ENCODE measurements at regions not wholly inside any gene's neighbourhood (a gene's known extent, or its start where the extent isn't known, plus 50 kb on each side); places are given as distances from the start of the nearest gene placed in this dataset.
"Not testable (repeated sequence)": the region's sequence is repeated elsewhere in the genome, so short reads cannot be mapped to it uniquely, and the experiment has no call there.

GRCh38 chr2:58720770-58721697 lies 479.9 kb upstream of the FANCL start:
- no peak for DNase-seq

- DNase-seq: no peak
These were observed 479.1 kb upstream of the FANCL start for GRCh38 chr2:58720033-58720769.

- no peak for DNase-seq
These were observed 474.2 kb upstream of the FANCL start for GRCh38 chr2:58715344-58715743.

- DNase-seq: no peak
These were observed 473.1 kb upstream of the FANCL start for GRCh38 chr2:58714238-58714637.

- DNase-seq: no peak
These were observed 469.7 kb upstream of the FANCL start for GRCh38 chr2:58710795-58711279.

- no peak for DNase-seq
These were observed 468.7 kb upstream of the FANCL start for GRCh38 chr2:58709687-58710354.

- no peak for DNase-seq
These were observed 468.1 kb upstream of the FANCL start for GRCh38 chr2:58709274-58709673.

- DNase-seq: no peak
These were observed 467.4 kb upstream of the FANCL start for GRCh38 chr2:58708565-58708964.

GRCh38 chr2:58702302-58702885 lies 461.3 kb upstream of the FANCL start:
- DNase-seq: no peak

GRCh38 chr2:58701688-58702301 lies 460.7 kb upstream of the FANCL start:
- DNase-seq: no peak

- DNase-seq: no peak
These were observed 459.5 kb upstream of the FANCL start for GRCh38 chr2:58700591-58700990.

- DNase-seq: no peak
These were observed 458.3 kb upstream of the FANCL start for GRCh38 chr2:58699411-58699810.

GRCh38 chr2:58698620-58699019 lies 457.5 kb upstream of the FANCL start:
- DNase-seq: no peak

- not testable (repeated sequence) for DNase-seq
These were observed 453.0 kb upstream of the FANCL start for GRCh38 chr2:58694114-58694513.

GRCh38 chr2:58691041-58691440 lies 449.9 kb upstream of the FANCL start:
- DNase-seq: not testable (repeated sequence)

GRCh38 chr2:58688813-58689212 lies 447.7 kb upstream of the FANCL start:
- DNase-seq: no peak

GRCh38 chr2:58686776-58687175 lies 445.7 kb upstream of the FANCL start:
- no peak for DNase-seq

GRCh38 chr2:58680755-58681310 lies 439.7 kb upstream of the FANCL start:
- DNase-seq: no peak

- no peak for DNase-seq
These were observed 436.6 kb upstream of the FANCL start for GRCh38 chr2:58677748-58678147.

- no peak for DNase-seq
These were observed 430.6 kb upstream of the FANCL start for GRCh38 chr2:58671675-58672074.

- no peak for DNase-seq
These were observed 428.9 kb upstream of the FANCL start for GRCh38 chr2:58669998-58670397.

- no peak for DNase-seq
These were observed 426.1 kb upstream of the FANCL start for GRCh38 chr2:58667137-58667774.

Measured in NCI-H146 (cell line).